HL-60 (cell line): ENCODE measurements at regions not wholly inside any gene's neighbourhood (a gene's known extent, or its start where the extent isn't known, plus 50 kb on each side); places are given as distances from the start of the nearest gene placed in this dataset.

Experiments used
- CTCF ChIP-seq: IDR thresholded peaks from one replicate; pipeline ENCODE4 v1.5.1; 2011; ENCODE audit warnings: low read length, control low read depth, inconsistent platforms; ENCODE audit not compliant: insufficient read depth
- POLR2AphosphoS5 ChIP-seq: IDR thresholded peaks from 2 replicates; pipeline ENCODE4 v1.6.1; 2012; ENCODE audit warnings: low read depth
- SPI1 ChIP-seq: IDR thresholded peaks from 2 replicates; pipeline ENCODE4 v1.6.1; 2012; ENCODE audit warnings: low read depth, mild to moderate bottlenecking, borderline replicate concordance
- TF ChIP-seq, protein P1 (sequence below): IDR thresholded peaks from 2 replicates; pipeline ENCODE4 v1.6.1; 2012; ENCODE audit warnings: low read depth; ENCODE audit not compliant: insufficient replicate concordance

- TF ChIP-seq CTCF = no peak
- no peak for TF ChIP-seq POLR2AphosphoS5
- TF ChIP-seq SPI1 = no peak
- TF ChIP-seq, protein P1, sequence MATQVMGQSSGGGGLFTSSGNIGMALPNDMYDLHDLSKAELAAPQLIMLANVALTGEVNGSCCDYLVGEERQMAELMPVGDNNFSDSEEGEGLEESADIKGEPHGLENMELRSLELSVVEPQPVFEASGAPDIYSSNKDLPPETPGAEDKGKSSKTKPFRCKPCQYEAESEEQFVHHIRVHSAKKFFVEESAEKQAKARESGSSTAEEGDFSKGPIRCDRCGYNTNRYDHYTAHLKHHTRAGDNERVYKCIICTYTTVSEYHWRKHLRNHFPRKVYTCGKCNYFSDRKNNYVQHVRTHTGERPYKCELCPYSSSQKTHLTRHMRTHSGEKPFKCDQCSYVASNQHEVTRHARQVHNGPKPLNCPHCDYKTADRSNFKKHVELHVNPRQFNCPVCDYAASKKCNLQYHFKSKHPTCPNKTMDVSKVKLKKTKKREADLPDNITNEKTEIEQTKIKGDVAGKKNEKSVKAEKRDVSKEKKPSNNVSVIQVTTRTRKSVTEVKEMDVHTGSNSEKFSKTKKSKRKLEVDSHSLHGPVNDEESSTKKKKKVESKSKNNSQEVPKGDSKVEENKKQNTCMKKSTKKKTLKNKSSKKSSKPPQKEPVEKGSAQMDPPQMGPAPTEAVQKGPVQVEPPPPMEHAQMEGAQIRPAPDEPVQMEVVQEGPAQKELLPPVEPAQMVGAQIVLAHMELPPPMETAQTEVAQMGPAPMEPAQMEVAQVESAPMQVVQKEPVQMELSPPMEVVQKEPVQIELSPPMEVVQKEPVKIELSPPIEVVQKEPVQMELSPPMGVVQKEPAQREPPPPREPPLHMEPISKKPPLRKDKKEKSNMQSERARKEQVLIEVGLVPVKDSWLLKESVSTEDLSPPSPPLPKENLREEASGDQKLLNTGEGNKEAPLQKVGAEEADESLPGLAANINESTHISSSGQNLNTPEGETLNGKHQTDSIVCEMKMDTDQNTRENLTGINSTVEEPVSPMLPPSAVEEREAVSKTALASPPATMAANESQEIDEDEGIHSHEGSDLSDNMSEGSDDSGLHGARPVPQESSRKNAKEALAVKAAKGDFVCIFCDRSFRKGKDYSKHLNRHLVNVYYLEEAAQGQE = no peak
Observed at GRCh38 chr18:34627137-34627920, 82.8 kb upstream of the DTNA start.
